K562 (cell line): ENCODE measurements at regions not wholly inside any gene's neighbourhood (a gene's known extent, or its start where the extent isn't known, plus 50 kb on each side); places are given as distances from the start of the nearest gene placed in this dataset.

Source experiments
- ATAC-seq: fragments of 200-7000 bp; cut with Tn5 transposase; 3 replicates; pipeline ENCODE4 v1.9.1; 2020; ENCODE audit warnings: moderate library complexity
- BruUV-seq: library from RNA; stranded (reverse); fragments of 400-500 nt; replicated peaks from 2 replicates; lab custom pipeline; 2021; lab: Mats Ljungman, UMichigan
- CTCF ChIA-PET: fragments of 300-600 bp; formaldehyde crosslinking; extraction: SDS; loops from one replicate; lab custom pipeline; 2021; ENCODE audit warnings: low intra/inter-chr PET ratio; lab: Yijun Ruan, JAX
- POLR2A ChIA-PET: fragments of 300-600, 350-650 bp; sonication (Branson Sonifier 250); formaldehyde crosslinking; extraction: SDS; loops from one replicate; lab custom pipeline; 2021; ENCODE audit warnings: antibody characterized with exemption, inconsistent platforms; lab: Yijun Ruan, JAX
- DNase-seq, 4 experiments: peaks; one replicate each; pipeline versions ENCODE4 v3.0.0 to v3.0.0-alpha.2; 2011 to 2018; ENCODE audit warnings: low spot score in 3 of 4, mixed read lengths in 3 of 4; ENCODE audit errors: extremely low read depth in 1 of 4
- FAIRE-seq: peaks from 2 replicates; lab custom pipeline; 2011; peaks lifted over from hg19 to GRCh38; lab: Jason Lieb, UNC
- H2AFZ ChIP-seq: 2 replicates; pipeline ENCODE4 v1.6.0; 2011; ENCODE audit warnings: low read depth, low read length, control low read depth, inconsistent platforms
- H3K27ac ChIP-seq: fragments of 200-600 bp; 3 replicates; pipeline ENCODE4 v1.8.0; 2011; ENCODE audit warnings: low read depth, mild to moderate bottlenecking, control low read depth, inconsistent platforms, low read length, moderate library complexity, mixed read lengths; ENCODE audit errors: extremely low read depth
- H3K27me3 ChIP-seq, 2 experiments: fragments of 300-600 bp in 1 of 2; 2 replicates in 1 of 2; 3 replicates in 1 of 2; pipeline versions ENCODE4 v1.6.0 to v1.8.0; 2011; ENCODE audit warnings: inconsistent platforms in 2 of 2, low read length in 2 of 2, mild to moderate bottlenecking in 1 of 2, mixed read lengths in 1 of 2, moderate library complexity in 1 of 2; ENCODE audit not compliant: control insufficient read depth in 2 of 2, insufficient read depth in 2 of 2
- H3K36me3 ChIP-seq: fragments of 300-600 bp; 3 replicates; pipeline ENCODE4 v1.8.0; 2011; ENCODE audit warnings: mild to moderate bottlenecking, low read length, inconsistent platforms; ENCODE audit not compliant: control insufficient read depth, insufficient read depth
- H3K4me1 ChIP-seq, 2 experiments: fragments of 200-600 bp in 1 of 2; replicated peaks in 1 of 2; 2 replicates in 1 of 2; 3 replicates in 1 of 2; pipeline versions ENCODE4 v1.5.1 to v1.8.0; 2011; ENCODE audit warnings: inconsistent platforms in 2 of 2, low read length in 2 of 2, mild to moderate bottlenecking in 1 of 2, mixed read lengths in 1 of 2, moderate library complexity in 1 of 2; ENCODE audit not compliant: control insufficient read depth in 2 of 2, insufficient read depth in 2 of 2
- H3K4me2 ChIP-seq: 2 replicates; pipeline ENCODE4 v1.6.1; 2011; ENCODE audit warnings: low read length, control low read depth, inconsistent platforms, mixed read lengths; ENCODE audit not compliant: insufficient read depth
- H3K4me3 ChIP-seq: fragments of 200-600 bp; sonication (generic), shearing (Covaris generic); 2 replicates; pipeline ENCODE4 v1.5.1; 2016; ENCODE audit warnings: control low read depth, inconsistent platforms
- H3K79me2 ChIP-seq: fragments of 200-600 bp; 3 replicates; pipeline ENCODE4 v1.8.0; 2011; ENCODE audit warnings: low read length, inconsistent platforms; ENCODE audit not compliant: control insufficient read depth, insufficient read depth
- H3K9ac ChIP-seq, 2 experiments: 2 replicates each; pipeline versions ENCODE4 v1.6.0 to v1.6.1; 2011; ENCODE audit warnings: low read depth in 2 of 2, low read length in 2 of 2, control low read depth in 1 of 2, inconsistent platforms in 1 of 2, mild to moderate bottlenecking in 1 of 2, mixed read lengths in 1 of 2; ENCODE audit not compliant: insufficient read depth in 1 of 2
- H3K9me1 ChIP-seq: one replicate; pipeline ENCODE4 v1.6.0; 2011; ENCODE audit warnings: inconsistent platforms, mild to moderate bottlenecking, low read length, moderate library complexity; ENCODE audit not compliant: control insufficient read depth, insufficient read depth
- H3K9me3 ChIP-seq: replicated peaks from 2 replicates; pipeline ENCODE4 v1.5.1; 2011; ENCODE audit warnings: low read depth, low read length, inconsistent platforms; ENCODE audit not compliant: control insufficient read depth, insufficient read depth
- H4K20me1 ChIP-seq: replicated peaks from 2 replicates; pipeline ENCODE4 v1.6.1; 2011; ENCODE audit warnings: low read length, inconsistent platforms, mixed read lengths; ENCODE audit not compliant: control insufficient read depth, insufficient read depth
- CBX2 ChIP-seq: fragments of 200-600 bp; sonication (generic); IDR thresholded peaks from one replicate; pipeline ENCODE4 v1.6.1; 2012; ENCODE audit warnings: mild to moderate bottlenecking, low read length, inconsistent platforms; ENCODE audit not compliant: insufficient read depth, poor library complexity, severe bottlenecking
- ETV5 ChIP-seq: sonication (generic); formaldehyde crosslinking; IDR thresholded peaks from 2 replicates; pipeline ENCODE4 v1.4.0; 2020; ENCODE audit warnings: low read depth, mild to moderate bottlenecking, missing genetic modification reagents
- JUN ChIP-seq, 2 experiments: sonication (generic) in 1 of 2; formaldehyde crosslinking in 1 of 2; IDR thresholded peaks; 2 replicates each; pipeline versions ENCODE4 v1.6.1 to v1.8.0; 2012 to 2022; ENCODE audit warnings: borderline replicate concordance in 2 of 2, mild to moderate bottlenecking in 2 of 2, improper control_type of control experiment in 1 of 2, low read depth in 1 of 2, low read length in 1 of 2, missing genetic modification reagents in 1 of 2
- NCOA1 ChIP-seq: fragments of 450-650 bp; IDR thresholded peaks from 2 replicates; pipeline ENCODE4 v1.6.1; 2016; ENCODE audit warnings: low read depth
- NCOR1 ChIP-seq: fragments of 450-650 bp; IDR thresholded peaks from 2 replicates; pipeline ENCODE4 v1.6.1; 2016; ENCODE audit warnings: mild to moderate bottlenecking, moderate library complexity
- POLR3A ChIP-seq: IDR thresholded peaks from 2 replicates; pipeline ENCODE4 v1.6.1; 2011; ENCODE audit warnings: borderline replicate concordance, mild to moderate bottlenecking, moderate library complexity; ENCODE audit not compliant: insufficient read length, insufficient read depth; ENCODE audit errors: extremely low read depth
- SMARCE1 ChIP-seq: fragments of 450-650 bp; IDR thresholded peaks from 2 replicates; pipeline ENCODE4 v1.7.1; 2016; ENCODE audit warnings: mild to moderate bottlenecking
- YY1 ChIP-seq, 3 experiments: IDR thresholded peaks; 2 replicates each; pipeline ENCODE4 v1.6.1; 2011; ENCODE audit warnings: low read length in 2 of 3, mild to moderate bottlenecking in 2 of 3, moderate library complexity in 2 of 3, borderline replicate concordance in 1 of 3, control low read depth in 1 of 3, low read depth in 1 of 3; ENCODE audit not compliant: insufficient read depth in 3 of 3, insufficient replicate concordance in 2 of 3, control insufficient read depth in 1 of 3, insufficient read length in 1 of 3; ENCODE audit errors: extremely low read depth in 1 of 3
- ZFP1 ChIP-seq: fragments of 450-650 bp; formaldehyde crosslinking; IDR thresholded peaks from 2 replicates; pipeline ENCODE4 v1.4.0; 2020; ENCODE audit warnings: mild to moderate bottlenecking, mixed read lengths
- ZKSCAN8 ChIP-seq: fragments of 200-800 bp; sonication (Bioruptor generic); IDR thresholded peaks from 2 replicates; pipeline ENCODE4 v1.6.1; 2016; ENCODE audit warnings: missing genetic modification characterization, missing compliant biosample characterization
- WGBS: fragments of 100-300 bp; shearing (Covaris generic); methylation state at CpG from one replicate; pipeline ENCODE4 v1.1.6; 2016; ENCODE audit warnings: low coverage, mixed read lengths; ENCODE audit not compliant: insufficient coverage; ENCODE audit errors: missing lambda C conversion rate; 5-methylcytosine and 5-hydroxymethylcytosine counted together
- in situ Hi-C: fragments of 300-500 bp; cut with MboI; formaldehyde crosslinking; loops from 4 replicates; pipeline ENCODE4 v1.15.0; 2018; ENCODE audit warnings: inconsistent platforms, mixed read lengths
- intact Hi-C: fragments of 100-400 bp; cut with micrococcal nuclease; formaldehyde crosslinking; loops from 2 replicates; pipeline ENCODE4 v1.14.2; 2022

DNA sequence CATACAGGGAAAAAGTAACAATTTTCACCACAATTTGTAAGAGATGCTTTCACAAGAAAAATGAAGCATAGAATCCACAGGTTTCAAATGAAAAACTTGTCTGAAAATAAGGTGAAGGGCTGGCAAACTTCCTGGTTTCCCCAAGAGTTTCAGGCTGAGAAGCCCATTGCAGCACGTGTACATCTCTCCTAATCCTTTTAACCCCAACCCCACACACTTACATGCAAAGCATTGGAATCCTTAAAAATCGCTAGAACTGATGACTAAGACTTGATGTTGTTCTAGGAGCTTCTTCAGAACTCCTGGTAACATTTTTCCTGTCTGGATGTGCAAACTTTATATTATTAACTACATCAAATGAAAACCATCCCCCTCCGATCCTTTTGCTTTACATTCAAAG lies 317.8 kb upstream of the RGMB start (continued):
- TF ChIP-seq YY1 (IDR thresholded peaks at IDR 0.05; ENCODE audit: borderline replicate concordance in 1 of 3, control insufficient read depth in 1 of 3, extremely low read depth in 1 of 3, insufficient read depth in 3 of 3, insufficient read length in 1 of 3, insufficient replicate concordance in 2 of 3, low read depth in 1 of 3, low read length in 2 of 3): no peak
- no peak for TF ChIP-seq JUN (IDR thresholded peaks at IDR 0.05; ENCODE audit: borderline replicate concordance, low read depth, low read length)
- TF ChIP-seq JUN (CRISPR knock-in tag; IDR thresholded peaks at IDR 0.05; ENCODE audit: borderline replicate concordance): no peak
- no peak for TF ChIP-seq ZKSCAN8 (CRISPR knock-in tag)

DNA sequence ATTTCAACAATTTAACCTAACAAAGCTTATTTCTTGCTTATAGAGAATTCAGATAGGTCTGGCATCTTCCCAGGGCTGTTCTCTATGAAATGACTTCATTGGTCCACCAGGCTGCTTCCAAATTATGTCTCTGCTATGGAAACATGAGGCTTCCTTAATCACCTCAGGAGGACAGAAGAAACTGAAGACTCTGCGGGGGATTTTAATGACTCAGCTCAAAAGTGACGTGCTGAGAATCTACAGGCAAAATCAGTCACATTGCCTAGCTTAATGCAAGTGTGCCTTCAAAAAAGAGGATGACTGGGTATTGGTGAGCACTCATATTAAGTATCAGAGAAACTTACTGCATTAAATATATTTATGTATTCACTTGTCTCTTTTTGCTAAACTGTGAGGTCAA lies 315.5 kb upstream of the RGMB start:
- Histone ChIP-seq H3K4me2 (no peak overlapping the region), H3K9me3 (no peaks in the 10 kb centered on the region), H3K4me1 (no peaks in the 10 kb centered on the region), H3K9me1 (no peaks in the 10 kb centered on the region), H3K4me3 (no peak overlapping the region), H2AFZ (no peak overlapping the region), H3K9ac (no peak overlapping the region), H3K36me3 (no peaks in the 10 kb centered on the region), H3K27me3 (no peaks in the 10 kb centered on the region), H3K27ac (no peak overlapping the region), H3K79me2 (no peaks in the 10 kb centered on the region), H4K20me1 (no peaks in the 10 kb centered on the region)
- POLR2A ChIA-PET: no interaction called here
- no peak for DNase-seq
- no peak for ATAC-seq
- TF ChIP-seq POLR3A: no peak
- TF ChIP-seq NCOR1: no peak
- no peak for TF ChIP-seq CBX2
- TF ChIP-seq NCOA1: no peak
- TF ChIP-seq ZFP1 (CRISPR knock-in tag): no peak
- TF ChIP-seq ETV5 (CRISPR knock-in tag): no peak
- TF ChIP-seq SMARCE1: no peak
- in situ Hi-C loops (no loop called here), intact Hi-C loops (no loop called here)
- BruUV-seq: no TSS peak
- CTCF ChIA-PET: no interaction called here
- no peak for FAIRE-seq
- 3% methylated on average over 2 of the region's 2 CpGs for WGBS
